Mucosa of descending colon (tissue), 3 donors: ENCODE measurements at regions not wholly inside any gene's neighbourhood (a gene's known extent, or its start where the extent isn't known, plus 50 kb on each side); places are given as distances from the start of the nearest gene placed in this dataset.

Experiments used
- ATAC-seq: fragments of 200-7000 bp; cut with Tn5 transposase; one replicate; pipeline ENCODE4 v1.9.1; 2020; ENCODE audit warnings: mild to moderate bottlenecking, moderate library complexity
- DNase-seq, 3 donors: peaks; one replicate each; pipeline ENCODE4 v3.0.0-alpha.2; 2020
- H3K36me3 ChIP-seq: fragments of 200-600 bp; one replicate; pipeline ENCODE4 v1.8.0; 2021; ENCODE audit warnings: low read depth, mild to moderate bottlenecking
- H3K4me1 ChIP-seq: fragments of 200-600 bp; one replicate; pipeline ENCODE4 v1.8.0; 2021; ENCODE audit warnings: low read depth, mild to moderate bottlenecking
- H3K4me3 ChIP-seq: fragments of 200-600 bp; one replicate; pipeline ENCODE4 v1.8.0; 2021; ENCODE audit warnings: mild to moderate bottlenecking
- H3K9me3 ChIP-seq: fragments of 200-600 bp; one replicate; pipeline ENCODE4 v1.8.0; 2021; ENCODE audit warnings: mild to moderate bottlenecking
- intact Hi-C, 2 donors: fragments of 100-400 bp; cut with DNase I in 1 of 2; cut with micrococcal nuclease in 1 of 2; formaldehyde crosslinking; loops; one replicate each; pipeline versions ENCODE4 v1.11.0 to v1.11.1; 2022; cut with DNase I, micrococcal nuclease
- TF ChIP-seq, protein P1 (sequence below): fragments of 200-600 bp; IDR thresholded peaks from one replicate; pipeline ENCODE4 v1.8.0; 2022; ENCODE audit warnings: antibody characterized with exemption, mild to moderate bottlenecking
- donor health status: DM: no; HTN: no; CAD: no; lungs with moderate emphysema.
- donor health status: DM: no; HTN: no; CAD: no.
- donor health status: DM: no; HTN: yes; CAD: no.

DNA sequence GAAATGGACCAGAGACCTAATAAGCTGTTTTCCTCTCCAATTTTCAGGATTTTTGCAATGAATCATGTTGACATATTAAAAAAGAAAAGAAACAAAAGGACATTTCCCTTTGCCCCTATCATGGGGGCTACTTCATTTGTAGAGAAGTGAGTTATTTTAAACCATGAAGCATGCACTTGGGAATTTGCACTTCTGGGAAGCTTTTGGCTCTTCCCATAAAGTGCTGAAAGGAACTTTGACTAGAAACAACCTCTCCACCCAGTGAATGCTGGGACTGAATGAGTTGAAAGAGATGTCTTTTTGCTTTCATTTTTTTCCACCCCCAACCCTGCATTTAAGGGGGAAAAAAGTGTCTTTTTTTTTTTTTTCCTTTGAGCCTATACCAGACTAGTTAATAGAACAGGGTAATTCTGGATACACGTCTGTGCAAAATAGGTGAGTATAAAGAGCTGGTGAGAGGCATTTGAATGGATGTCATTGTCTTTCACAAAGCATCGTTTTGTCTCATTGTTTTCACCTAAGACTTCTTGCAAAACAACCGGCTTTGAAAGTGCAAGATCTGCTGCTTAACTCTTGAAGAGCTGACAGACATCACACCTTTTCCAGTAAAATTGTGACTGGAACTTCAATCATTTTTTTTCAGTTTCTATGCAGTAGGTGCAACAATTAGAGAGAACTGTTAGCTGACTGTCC lies 138.7 kb upstream of the BACH2 start:
- TF ChIP-seq, protein P1, sequence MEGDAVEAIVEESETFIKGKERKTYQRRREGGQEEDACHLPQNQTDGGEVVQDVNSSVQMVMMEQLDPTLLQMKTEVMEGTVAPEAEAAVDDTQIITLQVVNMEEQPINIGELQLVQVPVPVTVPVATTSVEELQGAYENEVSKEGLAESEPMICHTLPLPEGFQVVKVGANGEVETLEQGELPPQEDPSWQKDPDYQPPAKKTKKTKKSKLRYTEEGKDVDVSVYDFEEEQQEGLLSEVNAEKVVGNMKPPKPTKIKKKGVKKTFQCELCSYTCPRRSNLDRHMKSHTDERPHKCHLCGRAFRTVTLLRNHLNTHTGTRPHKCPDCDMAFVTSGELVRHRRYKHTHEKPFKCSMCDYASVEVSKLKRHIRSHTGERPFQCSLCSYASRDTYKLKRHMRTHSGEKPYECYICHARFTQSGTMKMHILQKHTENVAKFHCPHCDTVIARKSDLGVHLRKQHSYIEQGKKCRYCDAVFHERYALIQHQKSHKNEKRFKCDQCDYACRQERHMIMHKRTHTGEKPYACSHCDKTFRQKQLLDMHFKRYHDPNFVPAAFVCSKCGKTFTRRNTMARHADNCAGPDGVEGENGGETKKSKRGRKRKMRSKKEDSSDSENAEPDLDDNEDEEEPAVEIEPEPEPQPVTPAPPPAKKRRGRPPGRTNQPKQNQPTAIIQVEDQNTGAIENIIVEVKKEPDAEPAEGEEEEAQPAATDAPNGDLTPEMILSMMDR = no peak
- intact Hi-C loops = no loop called here
- ATAC-seq (no peak), DNase-seq (no peak)
- Histone ChIP-seq H3K36me3 (no peaks in the 10 kb centered on the region), H3K9me3 (no peaks in the 10 kb centered on the region), H3K4me1 (no peaks in the 10 kb centered on the region), H3K4me3 (no peak overlapping the region)

DNA sequence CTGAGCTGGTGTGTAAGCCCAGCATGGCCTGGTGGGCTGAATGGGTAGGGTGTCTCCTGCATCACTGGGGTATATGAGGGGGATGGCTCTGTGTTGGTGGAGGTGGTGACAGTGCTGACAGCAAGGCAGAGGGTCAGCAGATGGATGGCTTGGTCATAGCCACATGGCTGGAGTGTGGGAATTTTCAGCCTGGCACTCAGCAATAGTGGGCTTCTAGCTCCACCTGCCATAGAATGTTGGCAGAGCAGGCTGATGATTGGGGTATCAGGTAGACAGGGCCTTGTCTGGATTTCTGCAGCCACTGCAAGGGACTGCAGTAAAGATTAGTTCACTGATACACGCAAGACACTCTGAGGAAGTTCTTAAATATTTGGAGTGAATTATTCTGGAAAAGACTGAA lies 137.5 kb upstream of the BACH2 start:
- intact Hi-C loops = no loop called here
- H3K4me1 ChIP-seq = no peaks in the 10 kb centered on the region
- no peak for ATAC-seq

DNA sequence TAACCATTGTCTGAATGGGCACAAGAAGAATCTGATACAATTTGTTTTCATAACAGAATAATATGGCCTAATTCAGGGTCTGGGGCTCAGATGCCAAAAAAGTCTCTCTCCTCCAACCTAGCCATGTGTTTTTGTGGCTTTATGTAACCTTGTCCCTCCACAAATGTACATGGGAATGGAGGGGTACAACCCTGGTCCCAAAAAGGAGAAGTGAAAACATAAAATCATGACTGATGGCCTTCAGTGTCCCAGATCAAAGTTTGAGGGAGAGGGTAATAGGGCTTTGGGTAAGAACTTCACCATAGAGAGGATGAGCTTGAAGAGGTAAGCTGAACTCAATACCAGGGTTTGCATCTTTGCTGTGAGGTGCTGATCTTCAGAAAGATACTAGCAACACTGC lies 136.3 kb upstream of the BACH2 start:
- H3K4me1 ChIP-seq = no peaks in the 10 kb centered on the region
- peaks cover 9% of the 10 kb centered on the region for H3K9me3 ChIP-seq
- intact Hi-C loops = no loop called here
- no peak for DNase-seq
- TF ChIP-seq, protein P1 = no peak
- H3K36me3 ChIP-seq = no peaks in the 10 kb centered on the region
- no peak for ATAC-seq
- no peak overlapping the region for H3K4me3 ChIP-seq

More for the DNA sequence above, 137.5 kb upstream of the BACH2 start:
- H3K4me3 ChIP-seq = no peak overlapping the region
- TF ChIP-seq, protein P1 = no peak
- no peaks in the 10 kb centered on the region for H3K36me3 ChIP-seq
- H3K9me3 ChIP-seq = peaks cover 9% of the 10 kb centered on the region
- DNase-seq = no peak

DNA sequence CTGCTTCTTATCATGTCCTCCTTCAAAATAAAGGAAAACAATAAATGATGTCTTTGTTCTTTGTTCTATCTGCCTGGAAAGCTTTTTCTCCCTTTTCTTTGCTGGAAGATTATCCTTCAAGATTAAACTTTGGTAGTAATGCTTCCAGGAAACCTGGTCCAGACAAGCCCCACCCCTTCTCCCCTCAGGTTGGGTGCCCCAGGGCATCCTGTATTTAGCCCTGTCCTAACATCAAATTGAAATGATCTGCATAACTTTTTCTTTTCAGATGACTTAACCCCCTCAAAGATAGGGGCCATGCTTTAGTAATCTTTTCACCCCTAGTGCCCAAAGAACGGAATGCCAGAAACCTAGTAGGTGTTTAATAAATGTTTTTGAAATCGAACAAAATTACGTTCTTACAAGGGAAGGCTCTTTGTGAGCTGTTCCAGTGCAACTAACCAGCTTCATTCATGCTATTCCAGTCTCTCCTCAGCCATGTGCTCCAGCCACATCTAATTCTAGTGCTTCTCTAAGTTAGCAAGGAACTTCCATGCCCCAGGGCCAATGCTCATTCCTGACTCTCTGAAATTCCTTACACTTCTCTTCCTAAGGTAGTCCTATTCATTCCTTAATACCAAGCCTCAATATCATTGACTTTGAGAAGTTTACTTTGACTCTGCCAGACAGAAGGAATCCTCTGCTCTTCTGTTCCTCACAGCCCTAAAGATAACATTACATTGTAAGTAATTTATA lies 135.6 kb upstream of the BACH2 start:
- no peak for ATAC-seq
- TF ChIP-seq, protein P1 = no peak
- H3K9me3 ChIP-seq = peaks cover 9% of the 10 kb centered on the region
- no peak for DNase-seq
- no peak overlapping the region for H3K4me3 ChIP-seq
- no peaks in the 10 kb centered on the region for H3K36me3 ChIP-seq
- intact Hi-C loops = no loop called here
- no peaks in the 10 kb centered on the region for H3K4me1 ChIP-seq

DNA sequence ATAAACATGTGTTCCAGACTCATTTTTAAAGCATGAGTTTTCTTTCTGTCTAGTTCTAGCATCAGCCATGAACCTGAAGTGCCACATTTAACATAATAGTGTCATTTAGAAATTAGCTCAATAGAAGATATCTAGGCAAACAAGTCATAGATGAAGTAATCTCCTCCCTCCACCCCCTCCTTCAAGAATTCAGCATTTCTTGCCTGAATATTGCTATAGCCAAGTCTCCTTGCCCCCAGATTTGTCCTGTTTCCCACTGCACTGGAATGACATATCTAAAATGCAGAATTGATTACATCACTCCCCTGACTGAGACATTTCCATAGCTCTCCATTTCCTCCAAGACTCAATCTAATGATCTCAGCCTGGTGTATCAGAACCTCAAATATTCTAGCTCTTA lies 134.9 kb upstream of the BACH2 start:
- no peak for ATAC-seq
- Histone ChIP-seq H3K4me1 (no peaks in the 10 kb centered on the region), H3K9me3 (peaks cover 9% of the 10 kb centered on the region), H3K36me3 (no peaks in the 10 kb centered on the region), H3K4me3 (no peak overlapping the region)
- intact Hi-C loops = no loop called here
- TF ChIP-seq, protein P1 = no peak
- no peak for DNase-seq
